HG03039 (cell line): ENCODE measurements at regions not wholly inside any gene's neighbourhood (a gene's known extent, or its start where the extent isn't known, plus 50 kb on each side); places are given as distances from the start of the nearest gene placed in this dataset.

Experiments
- ATAC-seq: cut with Tn5 transposase; IDR thresholded peaks from one replicate; pipeline ENCODE4 v1.9.1; 2021; ENCODE audit warnings: mild to moderate bottlenecking, moderate library complexity; ENCODE audit not compliant: unreplicated experiment

DNA sequence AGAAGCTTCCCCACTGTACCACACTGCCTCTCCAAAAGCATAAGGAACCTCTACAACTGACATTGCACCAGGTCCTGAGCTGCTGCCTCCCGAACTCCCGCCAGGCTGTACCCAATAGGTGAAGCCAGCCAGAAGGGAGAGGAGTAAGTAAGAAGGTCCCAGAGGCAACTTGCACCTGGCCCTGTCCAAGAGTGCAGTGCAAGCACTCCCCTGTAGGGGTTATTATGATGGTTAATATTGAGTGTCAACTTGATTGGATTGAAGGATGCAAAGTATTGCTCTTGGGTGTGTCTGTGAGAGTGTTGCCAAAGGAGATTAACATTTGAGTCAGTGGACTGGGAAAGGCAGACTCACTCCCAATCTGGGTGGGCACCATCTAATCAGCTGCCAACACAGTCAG is 879.3 kb upstream of the SLIT2 start:
- ATAC-seq = no peak

DNA sequence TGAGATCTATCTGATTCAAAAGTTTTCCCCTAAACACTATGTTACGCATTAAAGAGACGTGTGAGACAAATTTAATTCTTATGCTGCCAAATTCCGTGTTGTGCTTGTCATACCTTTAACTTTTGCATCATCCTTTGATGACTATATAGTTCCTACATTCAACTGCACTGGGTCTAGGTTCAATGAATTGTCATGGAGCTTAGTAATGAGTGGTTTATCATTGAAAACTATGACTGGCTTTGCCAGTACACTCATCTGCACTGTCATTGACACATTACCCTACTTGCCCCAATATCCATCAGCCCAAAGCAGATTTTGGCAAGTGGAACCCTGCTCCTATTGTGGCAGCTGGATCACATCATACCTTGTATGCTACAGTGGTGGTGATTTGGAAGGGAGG is 882.9 kb upstream of the SLIT2 start:
- no peak for ATAC-seq

DNA sequence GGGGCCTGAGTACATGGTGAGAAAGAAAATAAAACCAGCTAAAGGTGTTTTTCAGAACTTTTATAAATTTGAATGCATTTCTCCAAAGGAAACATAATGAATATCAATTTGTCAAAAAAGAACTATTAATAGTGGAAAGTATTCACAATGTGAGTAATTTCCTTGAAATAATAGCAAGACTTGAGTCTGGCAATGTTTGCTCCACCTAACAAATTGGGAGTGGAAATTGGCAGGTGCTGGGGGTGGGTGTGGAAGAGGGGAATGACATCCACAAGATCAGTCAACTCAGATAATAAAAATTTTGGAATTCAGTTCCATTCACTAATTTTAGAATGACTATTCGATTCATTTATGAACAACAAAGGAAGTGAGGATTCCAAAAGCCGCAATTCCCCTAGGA is 884.8 kb upstream of the SLIT2 start:
- ATAC-seq = no peak

DNA sequence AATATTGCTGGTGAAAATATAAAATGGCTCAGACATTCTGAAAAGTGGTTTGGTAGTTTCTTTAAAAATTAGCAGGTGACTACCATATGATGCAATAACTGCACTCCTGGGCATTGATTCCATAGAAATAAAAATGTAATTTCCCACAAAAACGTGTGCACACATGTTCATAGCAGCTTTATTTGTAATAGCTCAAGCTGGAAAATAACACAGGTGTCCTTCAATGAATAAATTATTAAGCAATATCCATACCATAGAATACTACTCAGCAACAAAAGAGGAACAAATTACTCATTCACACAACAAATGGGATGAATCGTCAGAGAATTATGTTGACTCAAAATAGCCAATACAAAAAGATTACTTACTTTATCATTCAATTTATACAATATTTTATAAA is 893.7 kb upstream of the SLIT2 start:
- ATAC-seq = no peak

DNA sequence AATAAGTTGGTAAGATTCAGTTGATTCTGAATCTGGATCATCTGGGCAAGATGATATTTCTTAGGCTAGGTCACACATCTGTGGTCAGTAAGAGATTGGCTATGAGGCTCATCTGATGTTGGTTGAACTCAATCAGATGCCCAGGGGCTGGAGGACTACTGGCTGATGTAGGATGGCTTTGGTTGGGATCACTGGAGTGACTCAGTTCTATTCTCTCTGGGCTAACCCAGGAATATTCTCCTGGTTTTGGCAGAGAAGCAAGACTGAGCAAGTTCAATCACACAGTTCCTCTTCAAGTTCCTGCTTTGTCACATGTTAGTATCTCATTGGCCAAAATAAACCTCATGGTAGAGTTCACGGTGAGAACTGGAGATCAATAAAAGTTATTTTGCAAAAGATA is 902.3 kb upstream of the SLIT2 start:
- ATAC-seq = no peak

DNA sequence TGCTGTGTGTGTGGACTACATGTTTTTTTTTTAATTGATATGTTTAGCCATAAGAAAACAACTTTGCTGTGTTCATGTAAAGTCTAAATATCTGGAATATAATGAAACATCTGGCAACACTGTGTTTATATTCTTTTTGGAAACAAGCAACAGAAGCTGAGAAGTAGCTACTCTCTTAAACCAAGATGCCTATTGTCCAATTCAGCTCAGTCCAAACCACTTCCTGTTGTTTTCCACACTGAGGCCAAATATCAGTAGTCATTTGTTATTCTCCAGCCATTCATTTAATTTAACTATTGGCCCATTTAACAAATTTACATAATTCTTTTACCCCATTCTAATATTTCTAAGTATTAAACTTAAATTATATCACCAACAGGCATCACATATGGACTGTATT is 903.0 kb upstream of the SLIT2 start:
- no peak for ATAC-seq

DNA sequence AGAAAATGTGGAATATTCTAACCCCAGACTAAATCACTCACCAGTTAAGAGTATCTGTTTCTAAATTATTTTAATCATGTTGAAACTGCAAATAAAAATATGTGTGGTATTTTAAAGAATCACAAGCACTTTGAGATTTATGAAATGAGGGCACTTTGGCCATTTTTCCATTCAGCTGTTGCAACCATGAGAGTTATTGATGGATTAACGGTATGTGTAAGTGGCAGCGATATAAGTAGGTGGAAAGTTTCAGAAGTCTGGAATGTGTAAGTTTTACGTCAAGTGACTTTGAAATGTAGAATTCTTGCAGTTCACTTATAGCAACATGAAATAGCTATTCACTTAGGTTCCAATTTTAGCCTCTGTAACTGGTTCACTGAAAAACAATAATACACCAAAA is 905.1 kb upstream of the SLIT2 start:
- no peak for ATAC-seq

DNA sequence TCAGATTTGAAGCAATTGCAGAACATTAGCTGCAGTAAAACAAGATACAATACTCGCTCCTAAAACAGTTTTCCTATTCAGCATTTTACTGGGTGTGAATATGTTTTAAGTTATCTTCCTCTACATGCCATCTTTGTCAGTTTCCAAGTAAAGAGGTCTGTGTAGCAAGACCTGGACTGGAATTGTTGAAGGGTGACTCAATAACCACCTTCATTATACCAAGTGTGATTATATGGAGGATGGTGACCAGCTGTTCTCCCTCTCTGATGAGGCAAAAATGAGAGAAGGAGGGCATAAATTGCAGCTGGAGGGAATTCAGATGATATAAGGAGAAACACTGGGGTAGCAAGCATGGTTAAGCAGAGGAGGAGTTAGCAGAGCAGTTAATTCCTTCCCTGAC is 922.1 kb upstream of the SLIT2 start:
- no peak for ATAC-seq

DNA sequence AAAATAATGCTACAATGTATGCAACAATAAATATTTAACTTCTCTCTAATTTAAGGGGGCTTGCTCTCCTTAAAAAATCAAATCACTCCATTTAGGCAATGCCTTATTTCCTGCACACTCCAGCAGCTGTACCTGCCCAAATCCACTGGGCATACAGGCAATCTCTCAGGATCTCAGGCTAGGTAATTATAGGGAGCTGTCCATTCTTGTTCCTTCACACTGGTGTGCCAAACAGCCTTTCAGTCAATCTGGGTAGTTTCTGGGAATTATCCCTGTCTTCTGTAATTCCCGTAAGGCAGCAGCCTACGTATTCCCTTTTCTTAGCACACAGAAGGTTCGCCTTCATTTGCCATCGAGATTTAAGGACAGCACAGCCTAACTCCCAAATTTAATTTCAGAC is 922.6 kb upstream of the SLIT2 start:
- ATAC-seq = no peak

DNA sequence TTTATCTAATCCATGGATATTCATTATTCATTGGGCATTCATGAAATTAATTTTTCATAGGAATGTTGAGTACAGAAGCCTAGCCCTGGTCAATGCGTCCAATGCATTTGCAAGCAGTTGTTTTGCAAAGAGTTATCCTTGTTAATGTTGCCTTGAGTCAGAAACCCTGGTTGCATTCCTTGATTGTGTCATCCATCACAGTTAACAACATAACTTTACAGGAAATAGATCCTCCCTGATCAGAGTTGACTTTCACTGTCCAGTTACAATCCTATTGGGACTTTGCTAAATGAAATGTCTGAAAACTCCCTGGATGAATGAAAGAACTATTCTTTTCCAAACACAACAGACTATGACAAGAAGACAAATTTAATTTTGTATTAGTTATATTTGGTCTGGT is 924.3 kb upstream of the SLIT2 start:
- no peak for ATAC-seq

DNA sequence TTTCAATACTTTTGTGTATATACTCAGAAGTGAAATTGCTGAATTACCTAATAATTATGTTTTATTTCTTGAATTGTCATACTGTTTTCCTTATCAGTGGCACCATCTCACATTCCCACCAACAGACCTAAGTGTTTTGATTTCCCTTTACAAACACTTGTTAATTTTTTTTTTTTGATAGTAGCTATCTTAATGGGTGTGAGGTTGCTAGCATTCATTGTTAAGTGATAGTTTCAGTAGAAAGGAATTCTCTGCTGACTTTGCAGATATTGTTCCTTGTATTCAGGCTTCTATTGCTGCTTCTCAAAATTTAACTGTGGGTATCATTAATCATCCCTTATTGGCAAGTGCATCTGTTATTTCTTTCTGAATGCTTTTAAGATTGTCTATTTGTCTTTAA is 927.5 kb upstream of the SLIT2 start:
- no peak for ATAC-seq

DNA sequence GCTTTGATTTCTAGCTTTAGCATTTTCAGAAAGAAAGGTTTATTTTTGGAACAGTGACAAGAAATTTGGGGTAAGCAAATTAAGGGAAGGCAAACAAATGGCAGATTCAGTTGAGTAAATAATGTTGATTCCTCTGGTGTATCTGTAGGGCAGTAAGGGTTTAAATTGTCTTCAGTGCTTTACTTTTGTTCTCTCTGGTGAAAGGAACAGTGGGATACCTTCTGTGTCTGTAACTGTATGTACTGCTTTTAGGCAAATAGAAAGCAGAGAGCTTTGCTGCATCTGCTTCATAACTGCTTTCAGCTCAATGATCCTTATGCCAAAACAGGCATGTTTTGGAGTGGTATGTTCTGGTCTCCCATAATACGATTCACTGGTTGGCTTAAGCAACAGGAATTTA is 932.1 kb upstream of the SLIT2 start:
- no peak for ATAC-seq

DNA sequence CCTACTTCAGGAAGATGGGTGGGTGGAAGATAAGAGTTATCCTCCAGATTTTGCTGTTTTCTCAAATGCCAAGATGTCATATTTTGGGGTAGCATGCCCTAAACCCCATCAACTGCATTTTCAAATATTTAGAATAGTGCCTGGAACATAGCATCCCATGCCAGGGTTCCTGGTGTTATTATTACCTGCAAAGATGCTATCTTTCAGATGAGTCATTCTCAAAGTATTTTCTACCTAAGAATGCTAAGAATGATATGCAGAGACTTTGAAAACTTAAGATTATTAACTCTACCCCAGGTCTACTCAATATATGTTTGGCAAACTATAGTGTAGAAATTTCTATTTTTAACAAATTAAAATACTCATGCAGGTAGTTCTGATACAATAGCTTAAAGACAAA is 934.3 kb upstream of the SLIT2 start:
- ATAC-seq = no peak

DNA sequence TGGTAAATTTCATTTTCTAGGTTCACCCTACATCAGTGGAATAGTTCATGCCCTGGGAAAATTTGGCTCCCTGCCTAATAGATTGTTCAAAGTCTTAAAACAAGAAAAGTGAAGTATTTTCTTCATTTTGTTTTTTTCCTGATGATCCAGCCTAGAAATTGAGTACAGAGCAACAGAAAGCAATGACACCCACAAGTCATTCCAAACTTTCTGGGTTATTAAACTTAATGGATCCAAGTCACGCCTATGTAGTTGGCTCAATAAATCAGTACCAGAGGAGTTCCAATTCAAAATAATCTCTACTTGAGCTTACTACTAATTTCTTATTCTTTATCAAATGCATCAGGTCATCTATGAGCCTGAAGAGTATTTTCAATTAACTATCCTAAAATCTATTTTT is 937.6 kb upstream of the SLIT2 start:
- ATAC-seq = no peak

DNA sequence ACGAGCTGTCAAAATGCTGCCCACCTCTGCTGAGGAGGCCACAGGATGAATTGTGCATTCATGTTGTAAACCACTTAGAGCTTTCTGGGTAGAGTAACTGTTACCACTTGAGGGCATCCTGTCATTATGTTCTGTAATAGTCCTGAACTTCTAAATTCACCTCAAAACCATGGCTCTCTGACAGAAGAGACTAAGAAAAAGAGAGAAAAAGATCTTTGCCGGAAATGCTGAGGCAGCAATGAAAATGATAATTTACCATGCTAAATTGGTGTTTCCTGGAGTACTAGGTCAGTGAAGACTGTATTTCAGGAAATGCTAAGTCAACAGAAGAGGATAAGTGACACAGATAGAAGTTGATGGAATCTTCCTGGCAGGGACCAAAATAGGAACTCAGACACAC is 942.3 kb upstream of the SLIT2 start:
- no peak for ATAC-seq

DNA sequence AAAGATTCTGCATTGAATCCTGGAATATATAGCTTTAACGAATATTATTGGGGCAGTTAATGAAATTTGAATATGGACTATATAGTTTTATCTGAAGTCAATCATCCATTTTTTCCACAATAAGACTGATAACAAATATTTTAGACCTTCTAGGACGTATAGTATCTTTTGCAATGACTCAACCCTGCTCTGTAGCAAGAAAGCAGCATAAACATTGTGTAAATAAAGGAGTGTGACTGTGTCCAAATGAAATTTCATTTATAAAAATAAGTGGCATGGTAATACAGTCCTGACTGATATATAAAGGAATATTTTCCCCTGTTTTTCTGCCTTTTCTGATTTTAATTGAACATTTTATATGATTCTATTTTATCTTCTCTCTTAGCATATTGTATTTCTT is 947.7 kb upstream of the SLIT2 start:
- no peak for ATAC-seq

DNA sequence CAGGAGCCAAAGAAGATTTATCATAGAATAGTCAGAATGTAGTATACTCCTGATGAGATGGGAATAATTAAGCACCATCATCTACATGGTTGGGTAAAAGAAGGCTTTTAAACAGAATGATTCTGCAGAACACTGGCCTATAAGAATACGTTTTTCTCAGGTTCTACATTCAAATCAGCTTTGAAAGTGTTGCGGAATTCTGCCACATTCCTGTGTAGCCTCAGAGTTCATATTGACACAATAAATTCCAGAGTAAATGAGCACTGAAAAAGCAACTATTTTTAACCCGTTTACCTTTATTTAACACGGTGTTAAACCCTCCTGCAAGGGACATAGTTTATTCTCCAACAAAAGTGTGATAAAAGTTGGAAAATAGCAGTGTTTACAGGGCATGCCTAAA is 950.2 kb upstream of the SLIT2 start:
- no peak for ATAC-seq

DNA sequence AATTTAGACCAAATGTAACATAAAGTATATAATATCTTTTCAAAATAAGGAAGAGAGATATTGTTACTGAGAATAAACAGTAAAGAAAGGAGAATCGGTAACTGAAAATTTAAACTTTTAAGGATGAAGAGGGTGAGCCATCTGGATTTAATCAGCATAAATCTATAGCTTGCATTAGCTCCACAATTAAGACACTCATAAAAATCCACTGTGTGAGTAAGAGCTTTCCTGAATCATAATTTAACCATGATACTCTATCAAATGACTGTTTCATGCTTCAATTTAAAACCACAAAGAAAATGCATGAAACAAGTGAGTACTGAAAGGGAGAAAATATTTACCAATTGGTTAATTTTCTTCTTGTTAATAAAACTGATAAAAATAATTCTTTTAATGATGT is 951.5 kb upstream of the SLIT2 start:
- ATAC-seq = no peak

DNA sequence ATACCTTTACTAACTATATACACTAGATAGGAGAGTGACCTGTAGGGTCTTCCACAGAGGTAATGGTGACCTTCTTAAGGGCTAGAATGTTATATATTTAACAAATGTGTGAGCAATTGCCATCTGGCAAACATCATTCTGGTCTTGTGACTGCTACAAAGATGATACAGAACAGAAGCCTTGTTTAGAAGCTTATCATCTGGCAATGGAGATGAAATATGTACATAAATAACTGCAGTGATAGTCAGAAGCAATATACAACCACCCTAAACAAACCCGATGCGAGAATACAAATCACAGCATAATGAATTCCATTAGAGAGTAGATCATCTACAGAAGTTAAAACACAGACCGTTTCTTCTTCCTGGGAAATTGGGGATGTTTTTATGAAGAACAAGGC is 952.7 kb upstream of the SLIT2 start:
- no peak for ATAC-seq

DNA sequence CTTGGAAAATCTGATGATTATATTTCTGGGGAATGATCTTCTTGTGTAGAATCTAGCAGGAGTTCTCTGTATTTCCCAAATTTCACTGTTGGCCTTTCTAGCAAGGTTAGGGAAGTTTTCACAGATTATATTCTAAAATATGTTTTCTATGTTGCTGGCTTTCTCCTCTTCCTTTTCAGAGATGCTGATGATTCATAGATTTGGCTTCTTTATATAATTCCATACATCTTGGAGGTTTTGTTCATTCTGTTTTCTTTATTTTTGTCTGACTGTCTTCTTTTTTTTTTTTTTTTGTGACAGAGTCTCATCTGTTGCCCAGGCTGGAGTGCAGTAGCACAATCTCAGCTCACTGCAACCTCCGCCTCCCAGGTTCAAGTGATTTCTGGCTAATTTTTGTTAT is 957.9 kb upstream of the SLIT2 start:
- ATAC-seq = no peak

DNA sequence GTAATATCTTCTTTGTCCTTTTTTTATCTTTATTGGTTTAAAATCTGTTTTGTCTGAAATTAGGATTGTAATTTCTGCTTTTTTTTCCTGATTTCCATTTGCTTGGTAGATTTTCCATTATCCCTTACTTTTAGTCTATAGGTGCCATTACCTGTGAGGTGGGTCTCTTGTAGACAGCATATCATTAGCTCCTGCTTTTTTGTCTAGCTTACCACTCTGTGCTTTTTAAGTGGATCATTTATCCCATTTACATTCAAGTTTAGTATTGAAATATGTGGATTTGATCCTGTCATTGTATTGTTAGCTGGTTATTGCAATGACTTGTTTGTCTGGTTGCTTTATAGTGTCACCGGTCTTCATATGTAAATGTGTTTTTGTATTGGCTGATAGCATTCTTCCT is 958.6 kb upstream of the SLIT2 start:
- no peak for ATAC-seq

DNA sequence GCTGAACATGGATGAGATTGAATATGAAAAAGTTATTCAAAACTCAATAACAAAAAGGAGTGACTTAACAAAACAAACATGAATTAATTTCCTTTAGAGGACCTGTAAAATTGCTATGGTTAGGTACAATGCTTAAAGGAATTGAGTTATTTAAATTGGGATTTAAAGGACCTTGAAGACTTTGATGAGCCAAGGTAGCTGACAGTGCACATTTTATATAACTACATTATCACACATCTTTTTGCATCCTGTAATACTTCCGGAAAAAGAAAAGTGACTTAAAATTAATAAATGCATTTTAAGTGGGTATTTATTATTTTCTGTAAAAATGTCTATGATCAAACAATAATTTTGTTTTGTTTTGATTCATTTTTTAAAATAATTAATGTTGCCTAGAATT is 964.8 kb upstream of the SLIT2 start:
- no peak for ATAC-seq

DNA sequence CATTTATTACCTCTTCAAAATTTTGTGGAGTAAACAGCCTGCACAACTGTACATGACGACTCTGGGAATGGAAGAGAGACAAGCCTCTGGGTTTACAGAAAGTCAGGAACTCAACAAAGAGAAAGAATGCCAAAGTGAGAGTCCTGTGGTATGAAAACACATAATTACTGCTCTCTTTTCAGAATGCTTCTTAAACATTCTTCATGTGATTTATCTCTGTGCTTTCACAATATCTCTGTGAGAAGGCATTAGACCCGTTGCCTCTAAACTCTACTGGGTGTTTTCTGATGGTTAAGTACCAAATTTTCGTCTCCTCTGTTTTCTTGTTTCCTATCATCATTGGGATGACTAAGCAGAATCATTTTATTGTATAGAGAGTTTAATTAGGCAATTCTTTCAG is 966.6 kb upstream of the SLIT2 start:
- ATAC-seq = no peak

DNA sequence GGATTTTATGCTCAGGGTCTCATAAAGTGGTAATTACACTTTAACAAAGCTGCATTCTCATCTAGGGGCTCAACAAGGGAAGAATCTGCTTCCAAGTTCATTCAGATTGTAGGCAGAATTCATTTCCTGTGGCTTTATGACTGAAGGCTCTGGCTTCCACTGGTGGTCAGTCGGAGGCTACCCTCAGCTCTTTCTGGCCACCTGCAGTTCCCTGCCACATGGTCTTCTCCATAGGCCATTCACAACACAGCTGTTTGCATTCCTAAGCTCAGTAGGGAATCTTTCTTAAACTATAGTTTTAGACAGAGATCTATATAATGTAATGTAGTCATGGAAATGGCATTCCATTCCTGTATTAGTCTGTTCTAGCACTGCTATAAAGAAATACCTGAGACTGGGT is 973.0 kb upstream of the SLIT2 start:
- no peak for ATAC-seq
